ENCODE measurements at regions not wholly inside any gene's neighbourhood (a gene's known extent, or its start where the extent isn't known, plus 50 kb on each side); places are given as distances from the start of the nearest gene placed in this dataset.

- Mint-ChIP-seq H3K4me3 (ENCODE audit: unreplicated experiment) (no peak overlapping the region), H3K4me1 (ENCODE audit: low read depth) (no peaks in the 10 kb centered on the region), H3K27ac (ENCODE audit: unreplicated experiment) (no peak overlapping the region), H3K27me3 (ENCODE audit: low read depth) (no peaks in the 10 kb centered on the region), H3K36me3 (ENCODE audit: low read depth) (no peaks in the 10 kb centered on the region), H3K9me3 (ENCODE audit: low read depth) (peaks cover 6% of the 10 kb centered on the region)
- TF ChIP-seq CTCF (IDR thresholded peaks at IDR 0.05): no peak
- no peak for DNase-seq (ENCODE audit: low spot score)
Observed at GRCh38 chr13:67752759-67753158, 522.6 kb upstream of the PCDH9 start.

GRCh38 chr13:67742478-67742877 is 512.3 kb upstream of the PCDH9 start:
- no peak for TF ChIP-seq CTCF (IDR thresholded peaks at IDR 0.05)
- Mint-ChIP-seq H3K27ac (ENCODE audit: unreplicated experiment) (no peak overlapping the region), H3K4me3 (ENCODE audit: unreplicated experiment) (no peak overlapping the region), H3K36me3 (ENCODE audit: low read depth) (no peaks in the 10 kb centered on the region), H3K4me1 (ENCODE audit: low read depth) (no peaks in the 10 kb centered on the region), H3K9me3 (ENCODE audit: low read depth) (no peaks in the 10 kb centered on the region), H3K27me3 (ENCODE audit: low read depth) (no peaks in the 10 kb centered on the region)
- no peak for DNase-seq (ENCODE audit: low spot score)

- H3K27ac Mint-ChIP-seq (ENCODE audit: unreplicated experiment): no peak overlapping the region
- no peak for TF ChIP-seq CTCF (IDR thresholded peaks at IDR 0.05)
- peaks cover 12% of the 10 kb centered on the region for H3K4me1 Mint-ChIP-seq (ENCODE audit: low read depth)
- no peaks in the 10 kb centered on the region for H3K27me3 Mint-ChIP-seq (ENCODE audit: low read depth)
- no peaks in the 10 kb centered on the region for H3K36me3 Mint-ChIP-seq (ENCODE audit: low read depth)
- H3K9me3 Mint-ChIP-seq (ENCODE audit: low read depth): no peaks in the 10 kb centered on the region
- H3K4me3 Mint-ChIP-seq (ENCODE audit: unreplicated experiment): no peak overlapping the region
- DNase-seq (ENCODE audit: low spot score): no peak
Observed at GRCh38 chr13:67740871-67741535, 510.9 kb upstream of the PCDH9 start.

- H3K9me3 Mint-ChIP-seq (ENCODE audit: low read depth): no peaks in the 10 kb centered on the region
- no peak for DNase-seq (ENCODE audit: low spot score)
- no peaks in the 10 kb centered on the region for H3K36me3 Mint-ChIP-seq (ENCODE audit: low read depth)
- peak; percentile 86 for TF ChIP-seq CTCF (IDR thresholded peaks at IDR 0.05)
- H3K4me3 Mint-ChIP-seq (ENCODE audit: unreplicated experiment): peak overlapping the region; percentile 33
- peaks cover 15% of the 10 kb centered on the region for H3K4me1 Mint-ChIP-seq (ENCODE audit: low read depth)
- no peaks in the 10 kb centered on the region for H3K27me3 Mint-ChIP-seq (ENCODE audit: low read depth)
- peak overlapping the region; percentile 68 for H3K27ac Mint-ChIP-seq (ENCODE audit: unreplicated experiment)
Observed at GRCh38 chr13:67736646-67737420, 506.7 kb upstream of the PCDH9 start.

GRCh38 chr13:67735651-67736050 is 505.5 kb upstream of the PCDH9 start:
- Mint-ChIP-seq H3K4me3 (ENCODE audit: unreplicated experiment) (no peak overlapping the region), H3K4me1 (ENCODE audit: low read depth) (peaks cover 15% of the 10 kb centered on the region), H3K9me3 (ENCODE audit: low read depth) (no peaks in the 10 kb centered on the region), H3K27me3 (ENCODE audit: low read depth) (no peaks in the 10 kb centered on the region), H3K27ac (ENCODE audit: unreplicated experiment) (no peak overlapping the region), H3K36me3 (ENCODE audit: low read depth) (no peaks in the 10 kb centered on the region)
- DNase-seq (ENCODE audit: low spot score): no peak
- no peak for TF ChIP-seq CTCF (IDR thresholded peaks at IDR 0.05)
